T-helper 2 cell treated with Interferon-gamma antibody and Interleukin-4, amounts not matched to agents 100 ng/mL and 5 ng/mL, for 36 hours (primary cell): ENCODE measurements at regions not wholly inside any gene's neighbourhood (a gene's known extent, or its start where the extent isn't known, plus 50 kb on each side); places are given as distances from the start of the nearest gene placed in this dataset.

Experiments
- intact Hi-C: fragments of 100-400 bp; cut with micrococcal nuclease; formaldehyde crosslinking; loops from one replicate; pipeline ENCODE4 v1.15.1; 2023

DNA sequence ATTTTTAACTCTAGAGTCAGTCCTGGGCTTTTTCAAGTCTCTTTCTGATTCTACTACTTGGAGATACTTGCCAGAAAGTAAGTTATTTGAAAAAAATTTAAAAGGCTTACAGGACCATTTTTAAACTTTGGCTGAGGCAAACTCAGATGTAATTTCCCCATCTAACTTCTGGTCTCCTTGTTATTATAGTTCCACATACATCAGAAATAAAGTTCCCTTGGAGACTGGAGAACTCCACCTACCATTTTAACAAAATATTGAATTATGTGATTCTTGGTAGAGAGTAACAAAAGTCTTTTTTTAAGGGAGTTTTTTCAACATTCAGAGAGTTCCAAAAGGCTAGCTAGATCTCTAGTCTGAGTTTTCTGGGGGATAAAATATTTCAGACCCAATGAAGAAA is 56.3 kb upstream of the SNX2 start:
- intact Hi-C loops: no loop called here

GRCh38 chr5:122719991-122720746 is 54.7 kb upstream of the SNX2 start:
- intact Hi-C loops: no loop called here

- intact Hi-C loops: no loop called here
These were observed 53.8 kb upstream of the SNX2 start for GRCh38 chr5:122721127-122721526.

GRCh38 chr5:122722341-122722740 is 52.5 kb upstream of the SNX2 start:
- intact Hi-C loops: no loop called here

DNA sequence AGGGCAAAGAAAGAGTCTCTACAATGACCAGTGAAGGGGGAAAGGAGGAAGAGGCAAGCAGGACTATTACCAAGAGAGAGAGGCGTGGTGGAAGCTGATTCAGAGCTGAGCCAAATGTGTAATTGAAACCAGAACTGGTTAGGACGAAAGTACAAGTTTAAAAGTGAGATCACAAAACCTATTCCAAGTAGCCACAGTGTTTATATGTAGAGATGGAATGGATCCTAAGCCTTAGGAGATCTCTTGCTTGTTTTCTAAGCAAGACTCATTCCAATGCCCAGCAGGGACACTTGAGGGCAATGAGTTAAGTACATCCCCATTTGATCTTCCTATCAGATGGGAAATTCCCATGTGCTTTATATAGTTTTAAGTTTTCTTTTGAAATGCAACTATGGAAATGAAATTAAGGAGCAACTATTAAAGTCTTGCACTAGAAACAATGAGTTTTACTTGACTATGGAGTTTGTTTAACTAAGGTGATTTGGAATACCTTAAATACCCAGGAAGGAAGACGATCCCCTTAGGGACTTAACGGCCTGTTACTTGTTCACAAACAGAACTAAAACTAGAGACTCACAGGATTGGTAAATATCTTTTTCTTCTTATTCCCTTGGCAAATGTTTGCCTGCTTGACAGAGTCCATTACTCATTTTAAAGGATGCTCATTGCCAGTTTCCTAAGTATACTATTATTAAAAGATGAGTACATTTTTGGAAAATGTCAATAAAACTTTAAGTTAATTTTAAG is 51.1 kb upstream of the SNX2 start:
- intact Hi-C loops: no loop called here
